Type B pancreatic cell (in vitro differentiated cells): ENCODE measurements at regions not wholly inside any gene's neighbourhood (a gene's known extent, or its start where the extent isn't known, plus 50 kb on each side); places are given as distances from the start of the nearest gene placed in this dataset.

Experiments
- DNase-seq: peaks from one replicate; pipeline ENCODE4 v3.0.0; 2021; ENCODE audit warnings: mixed read lengths; ENCODE audit not compliant: unreplicated experiment; ENCODE audit errors: extremely low spot score
- H3K27ac Mint-ChIP-seq: 2 replicates; pipeline ENCODE4 v1.8.0; 2021; ENCODE audit warnings: mild to moderate bottlenecking, mixed read lengths
- H3K27me3 Mint-ChIP-seq: 2 replicates; pipeline ENCODE4 v1.8.0; 2021; ENCODE audit warnings: mixed read lengths
- H3K36me3 Mint-ChIP-seq: 2 replicates; pipeline ENCODE4 v1.8.0; 2021; ENCODE audit warnings: mixed read lengths
- H3K4me1 Mint-ChIP-seq: one replicate; pipeline ENCODE4 v1.8.0; 2021; ENCODE audit warnings: mixed read lengths; ENCODE audit not compliant: unreplicated experiment
- H3K4me3 Mint-ChIP-seq: 2 replicates; pipeline ENCODE4 v1.8.0; 2021; ENCODE audit warnings: mild to moderate bottlenecking, mixed read lengths
- H3K9me3 Mint-ChIP-seq: 2 replicates; pipeline ENCODE4 v1.8.0; 2021; ENCODE audit warnings: mixed read lengths
- CTCF ChIP-seq: fragments of 200-600 bp; sonication (generic); conservative IDR thresholded peaks from 2 replicates; pipeline ENCODE4 v1.5.0; 2021; ENCODE audit warnings: antibody characterized with exemption, mild to moderate bottlenecking

DNA sequence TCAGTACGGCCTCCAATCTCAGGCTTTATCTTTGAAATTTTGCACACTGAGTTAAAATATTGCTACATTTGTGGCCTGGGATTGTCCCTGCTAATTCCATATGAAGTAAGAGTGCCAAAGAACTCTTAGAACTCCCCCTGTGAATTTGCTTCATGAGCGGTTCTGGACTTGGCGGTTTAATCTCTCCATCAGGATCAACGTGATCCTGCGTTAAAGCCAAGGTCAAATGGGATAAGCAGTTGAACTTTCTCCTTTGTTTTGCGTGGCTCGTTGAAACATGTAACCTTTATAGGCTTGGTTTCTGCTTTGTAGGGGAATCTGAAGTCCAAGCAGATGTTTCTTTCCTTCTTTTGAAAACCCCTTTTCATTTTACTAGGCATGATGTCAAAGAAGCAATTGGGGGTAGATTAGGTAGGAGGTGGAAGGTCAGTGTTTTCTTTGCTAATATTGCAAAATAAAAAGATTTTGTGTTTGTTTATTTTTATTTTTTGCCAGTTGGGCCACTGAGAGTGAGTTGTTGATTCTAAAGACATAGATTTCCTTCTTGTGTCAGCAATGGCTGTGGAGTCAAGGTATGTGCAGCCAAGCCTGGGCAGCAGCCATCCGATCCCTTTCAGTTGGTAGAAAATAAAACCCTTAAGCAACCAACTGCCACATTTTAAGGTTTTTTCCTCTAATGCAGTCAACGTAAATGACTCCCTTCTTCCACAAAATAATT lies 390.8 kb downstream of the NNT start:
- H3K27me3 Mint-ChIP-seq = no peaks in the 10 kb centered on the region
- H3K4me3 Mint-ChIP-seq = no peak overlapping the region
- no peaks in the 10 kb centered on the region for H3K4me1 Mint-ChIP-seq
- DNase-seq = no peak
- peaks cover 4% of the 10 kb centered on the region for H3K9me3 Mint-ChIP-seq
- H3K36me3 Mint-ChIP-seq = no peaks in the 10 kb centered on the region
- no peak overlapping the region for H3K27ac Mint-ChIP-seq
- TF ChIP-seq CTCF = no peak

GRCh38 chr5:43985411-43985810 lies 382.4 kb downstream of the NNT start:
- H3K27me3 Mint-ChIP-seq = no peaks in the 10 kb centered on the region
- no peak overlapping the region for H3K27ac Mint-ChIP-seq
- TF ChIP-seq CTCF = no peak
- no peaks in the 10 kb centered on the region for H3K4me1 Mint-ChIP-seq
- DNase-seq = no peak
- no peak overlapping the region for H3K4me3 Mint-ChIP-seq
- H3K9me3 Mint-ChIP-seq = no peaks in the 10 kb centered on the region
- no peaks in the 10 kb centered on the region for H3K36me3 Mint-ChIP-seq

- no peaks in the 10 kb centered on the region for H3K36me3 Mint-ChIP-seq
- DNase-seq = no peak
- TF ChIP-seq CTCF = no peak
- H3K27me3 Mint-ChIP-seq = no peaks in the 10 kb centered on the region
- no peaks in the 10 kb centered on the region for H3K4me1 Mint-ChIP-seq
- H3K27ac Mint-ChIP-seq = no peak overlapping the region
- H3K4me3 Mint-ChIP-seq = no peak overlapping the region
- no peaks in the 10 kb centered on the region for H3K9me3 Mint-ChIP-seq
These were observed 378.6 kb downstream of the NNT start for GRCh38 chr5:43981556-43981955.

GRCh38 chr5:43973908-43974307 lies 370.9 kb downstream of the NNT start:
- no peak for DNase-seq
- Mint-ChIP-seq H3K36me3 (no peaks in the 10 kb centered on the region), H3K27me3 (no peaks in the 10 kb centered on the region), H3K4me3 (no peak overlapping the region), H3K4me1 (no peaks in the 10 kb centered on the region), H3K27ac (no peak overlapping the region), H3K9me3 (no peaks in the 10 kb centered on the region)
- no peak for TF ChIP-seq CTCF

GRCh38 chr5:43973318-43973717 lies 370.3 kb downstream of the NNT start:
- no peaks in the 10 kb centered on the region for H3K27me3 Mint-ChIP-seq
- no peak overlapping the region for H3K4me3 Mint-ChIP-seq
- H3K27ac Mint-ChIP-seq = no peak overlapping the region
- no peaks in the 10 kb centered on the region for H3K9me3 Mint-ChIP-seq
- no peak for TF ChIP-seq CTCF
- H3K36me3 Mint-ChIP-seq = no peaks in the 10 kb centered on the region
- H3K4me1 Mint-ChIP-seq = no peaks in the 10 kb centered on the region
- DNase-seq = no peak

- Mint-ChIP-seq H3K27ac (no peak overlapping the region), H3K27me3 (no peaks in the 10 kb centered on the region), H3K36me3 (no peaks in the 10 kb centered on the region), H3K4me1 (no peaks in the 10 kb centered on the region), H3K4me3 (no peak overlapping the region), H3K9me3 (no peaks in the 10 kb centered on the region)
- TF ChIP-seq CTCF = no peak
- no peak for DNase-seq
These were observed 364.2 kb downstream of the NNT start for GRCh38 chr5:43967165-43967564.
